ENCODE measurements at regions not wholly inside any gene's neighbourhood (a gene's known extent, or its start where the extent isn't known, plus 50 kb on each side); places are given as distances from the start of the nearest gene placed in this dataset.

GRCh38 chr10:3914733-3915132 lies 129.7 kb upstream of the KLF6 start:
- DNase-seq (ENCODE audit: low read depth in 2 of 2), result no peak

GRCh38 chr10:3911713-3912442 lies 126.9 kb upstream of the KLF6 start:
- DNase-seq (ENCODE audit: low read depth in 2 of 2), result no peak

- no peak for DNase-seq (ENCODE audit: low read depth in 2 of 2)
These were observed 126.2 kb upstream of the KLF6 start for GRCh38 chr10:3911241-3911640.

GRCh38 chr10:3909339-3909738 lies 124.3 kb upstream of the KLF6 start:
- no peak for DNase-seq (ENCODE audit: low read depth in 2 of 2)

GRCh38 chr10:3908183-3908582 lies 123.2 kb upstream of the KLF6 start:
- DNase-seq (ENCODE audit: low read depth in 2 of 2), result no peak

- DNase-seq (ENCODE audit: low read depth in 2 of 2), result peak in 1 of 2 donors; percentile 51
These were observed 122.5 kb upstream of the KLF6 start for GRCh38 chr10:3907514-3907913.

- DNase-seq (ENCODE audit: low read depth in 2 of 2), result no peak
These were observed 121.6 kb upstream of the KLF6 start for GRCh38 chr10:3906511-3907111.

- no peak for DNase-seq (ENCODE audit: low read depth in 2 of 2)
These were observed 119.5 kb upstream of the KLF6 start for GRCh38 chr10:3904419-3904960.

GRCh38 chr10:3902809-3903410 lies 117.9 kb upstream of the KLF6 start:
- DNase-seq (ENCODE audit: low read depth in 2 of 2), result peak in 1 of 2 donors; percentile 81

- peak in 1 of 2 donors; percentile 82 for DNase-seq (ENCODE audit: low read depth in 2 of 2)
These were observed 117.2 kb upstream of the KLF6 start for GRCh38 chr10:3902054-3902808.

- no peak for DNase-seq (ENCODE audit: low read depth in 2 of 2)
These were observed 116.4 kb upstream of the KLF6 start for GRCh38 chr10:3901370-3901769.

GRCh38 chr10:3900391-3900790 lies 115.4 kb upstream of the KLF6 start:
- DNase-seq (ENCODE audit: low read depth in 2 of 2), result no peak

- no peak for DNase-seq (ENCODE audit: low read depth in 2 of 2)
These were observed 113.8 kb upstream of the KLF6 start for GRCh38 chr10:3898821-3899220.

- peak; percentile 86 to 94 for DNase-seq (ENCODE audit: low read depth in 2 of 2)
These were observed 112.1 kb upstream of the KLF6 start for GRCh38 chr10:3897156-3897555.

- DNase-seq (ENCODE audit: low read depth in 2 of 2), result no peak
These were observed 111.2 kb upstream of the KLF6 start for GRCh38 chr10:3896161-3896560.

GRCh38 chr10:3895045-3895631 lies 110.1 kb upstream of the KLF6 start:
- peak in 1 of 2 donors; percentile 94 for DNase-seq (ENCODE audit: low read depth in 2 of 2)

- no peak for DNase-seq (ENCODE audit: low read depth in 2 of 2)
These were observed 109.0 kb upstream of the KLF6 start for GRCh38 chr10:3893901-3894563.

- peak; percentile 82 to 95 for DNase-seq (ENCODE audit: low read depth in 2 of 2)
These were observed 107.7 kb upstream of the KLF6 start for GRCh38 chr10:3892440-3893425.

- DNase-seq (ENCODE audit: low read depth in 2 of 2), result no peak
These were observed 106.4 kb upstream of the KLF6 start for GRCh38 chr10:3891396-3891795.

Data from dermis microvascular lymphatic vessel endothelial cell (primary cell).